ENCODE measurements at regions not wholly inside any gene's neighbourhood (a gene's known extent, or its start where the extent isn't known, plus 50 kb on each side); places are given as distances from the start of the nearest gene placed in this dataset.

DNA sequence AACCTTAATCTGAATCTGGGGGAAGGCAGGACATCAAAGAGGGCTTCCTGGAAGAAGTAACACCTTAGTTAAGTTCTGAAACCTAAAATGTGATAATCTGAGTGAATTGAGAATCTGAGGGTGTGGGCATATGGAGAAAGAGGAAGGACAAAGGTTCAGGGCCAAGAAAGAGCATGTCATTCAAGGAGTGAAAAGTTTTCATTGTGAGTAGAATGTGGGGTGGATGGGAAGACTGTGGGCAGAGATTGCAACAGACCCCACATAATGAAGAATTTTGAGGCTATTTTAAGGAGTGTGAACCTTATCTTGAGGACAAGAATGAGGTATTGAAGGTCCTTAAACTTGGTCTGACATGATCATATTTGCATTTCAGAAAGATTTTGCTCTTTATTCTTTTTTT lies 227.2 kb downstream of the PTGER3 start:
- H3K4me1 ChIP-seq (ENCODE audit: control insufficient read depth in 2 of 3, insufficient read depth in 2 of 3, low read depth in 1 of 3, low read length in 3 of 3): no peaks in the 10 kb centered on the region
- TF ChIP-seq, protein P1, sequence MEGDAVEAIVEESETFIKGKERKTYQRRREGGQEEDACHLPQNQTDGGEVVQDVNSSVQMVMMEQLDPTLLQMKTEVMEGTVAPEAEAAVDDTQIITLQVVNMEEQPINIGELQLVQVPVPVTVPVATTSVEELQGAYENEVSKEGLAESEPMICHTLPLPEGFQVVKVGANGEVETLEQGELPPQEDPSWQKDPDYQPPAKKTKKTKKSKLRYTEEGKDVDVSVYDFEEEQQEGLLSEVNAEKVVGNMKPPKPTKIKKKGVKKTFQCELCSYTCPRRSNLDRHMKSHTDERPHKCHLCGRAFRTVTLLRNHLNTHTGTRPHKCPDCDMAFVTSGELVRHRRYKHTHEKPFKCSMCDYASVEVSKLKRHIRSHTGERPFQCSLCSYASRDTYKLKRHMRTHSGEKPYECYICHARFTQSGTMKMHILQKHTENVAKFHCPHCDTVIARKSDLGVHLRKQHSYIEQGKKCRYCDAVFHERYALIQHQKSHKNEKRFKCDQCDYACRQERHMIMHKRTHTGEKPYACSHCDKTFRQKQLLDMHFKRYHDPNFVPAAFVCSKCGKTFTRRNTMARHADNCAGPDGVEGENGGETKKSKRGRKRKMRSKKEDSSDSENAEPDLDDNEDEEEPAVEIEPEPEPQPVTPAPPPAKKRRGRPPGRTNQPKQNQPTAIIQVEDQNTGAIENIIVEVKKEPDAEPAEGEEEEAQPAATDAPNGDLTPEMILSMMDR (IDR thresholded peaks at IDR 0.05; ENCODE audit: borderline replicate concordance, extremely low read depth, insufficient read depth): no peak
- H3K27ac ChIP-seq (ENCODE audit: low read depth in 2 of 2, low read length in 2 of 2): no peak overlapping the region
- intact Hi-C loops (cut with DNase I): no loop called here
- no peaks in the 10 kb centered on the region for H3K9me3 ChIP-seq (ENCODE audit: control insufficient read depth in 2 of 3, insufficient read depth in 1 of 3, low read length in 3 of 3)
- H3K36me3 ChIP-seq (ENCODE audit: control insufficient read depth in 2 of 3, insufficient read depth in 3 of 3, low read length in 3 of 3): no peaks in the 10 kb centered on the region
- no peak for DNase-seq
- H3K4me3 ChIP-seq (ENCODE audit: low read length in 3 of 3): no peak overlapping the region
- no peaks in the 10 kb centered on the region for H3K27me3 ChIP-seq (ENCODE audit: control insufficient read depth, insufficient read depth, low read length)
- no peak overlapping the region for H3K9ac ChIP-seq (ENCODE audit: low read length in 3 of 3)
- no peak for FAIRE-seq

DNA sequence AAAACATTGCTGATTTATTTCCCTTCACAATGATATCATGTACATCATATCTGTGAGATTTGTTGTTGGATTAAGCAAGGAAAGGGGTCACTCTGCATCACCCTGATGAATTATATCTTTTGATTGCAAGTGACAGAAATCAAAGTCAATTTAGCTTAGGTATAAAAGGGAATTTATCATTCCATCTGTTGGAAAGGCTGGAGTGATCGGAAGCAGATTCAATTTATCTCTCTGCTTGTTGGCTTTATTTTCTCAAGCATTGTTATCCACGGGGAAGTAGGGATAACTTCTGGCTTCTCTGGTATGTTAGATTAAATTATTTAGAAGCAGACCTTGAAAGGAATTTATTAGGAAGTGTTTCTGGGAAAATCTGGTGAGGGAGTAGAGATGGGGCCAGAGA lies 226.6 kb downstream of the PTGER3 start:
- Histone ChIP-seq H3K27me3 (ENCODE audit: control insufficient read depth, insufficient read depth, low read length) (no peaks in the 10 kb centered on the region), H3K36me3 (ENCODE audit: control insufficient read depth in 2 of 3, insufficient read depth in 3 of 3, low read length in 3 of 3) (no peaks in the 10 kb centered on the region), H3K4me3 (ENCODE audit: low read length in 3 of 3) (no peak overlapping the region), H3K4me1 (ENCODE audit: control insufficient read depth in 2 of 3, insufficient read depth in 2 of 3, low read depth in 1 of 3, low read length in 3 of 3) (no peaks in the 10 kb centered on the region), H3K27ac (ENCODE audit: low read depth in 2 of 2, low read length in 2 of 2) (no peak overlapping the region), H3K9me3 (ENCODE audit: control insufficient read depth in 2 of 3, insufficient read depth in 1 of 3, low read length in 3 of 3) (no peaks in the 10 kb centered on the region), H3K9ac (ENCODE audit: low read length in 3 of 3) (no peak overlapping the region)
- DNase-seq (no peak), FAIRE-seq (no peak)
- TF ChIP-seq, protein P1 (IDR thresholded peaks at IDR 0.05; ENCODE audit: borderline replicate concordance, extremely low read depth, insufficient read depth): no peak
- intact Hi-C loops (cut with DNase I): no loop called here

DNA sequence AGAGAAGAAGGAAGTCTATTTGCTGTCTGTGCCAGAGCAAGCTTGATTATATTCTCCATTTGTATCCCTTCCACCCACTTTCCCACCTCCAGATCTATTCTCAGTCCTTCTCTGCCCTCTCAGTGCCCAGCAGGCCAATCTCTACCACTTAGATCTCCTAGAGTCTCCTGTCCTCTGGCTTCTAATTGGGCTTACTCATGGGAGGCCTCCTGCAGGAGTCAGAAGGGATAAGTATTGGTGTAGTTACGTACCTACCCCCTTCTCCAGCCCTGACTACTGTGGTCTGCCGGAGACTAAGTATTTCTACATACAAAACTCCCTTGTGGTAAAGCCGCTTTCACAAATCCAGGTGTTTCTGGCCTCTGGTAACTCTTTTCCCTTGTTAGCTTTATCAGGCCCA lies 221.2 kb downstream of the PTGER3 start:
- TF ChIP-seq, protein P1 (IDR thresholded peaks at IDR 0.05; ENCODE audit: borderline replicate concordance, extremely low read depth, insufficient read depth): no peak
- no peaks in the 10 kb centered on the region for H3K36me3 ChIP-seq (ENCODE audit: control insufficient read depth in 2 of 3, insufficient read depth in 3 of 3, low read length in 3 of 3)
- no peak overlapping the region for H3K9ac ChIP-seq (ENCODE audit: low read length in 3 of 3)
- H3K27me3 ChIP-seq (ENCODE audit: control insufficient read depth, insufficient read depth, low read length): no peaks in the 10 kb centered on the region
- DNase-seq (no peak), FAIRE-seq (no peak)
- no peaks in the 10 kb centered on the region for H3K9me3 ChIP-seq (ENCODE audit: control insufficient read depth in 2 of 3, insufficient read depth in 1 of 3, low read length in 3 of 3)
- intact Hi-C loops (cut with DNase I): no loop called here
- no peak overlapping the region for H3K27ac ChIP-seq (ENCODE audit: low read depth in 2 of 2, low read length in 2 of 2)
- H3K4me1 ChIP-seq (ENCODE audit: control insufficient read depth in 2 of 3, insufficient read depth in 2 of 3, low read depth in 1 of 3, low read length in 3 of 3): no peaks in the 10 kb centered on the region
- H3K4me3 ChIP-seq (ENCODE audit: low read length in 3 of 3): no peak overlapping the region

DNA sequence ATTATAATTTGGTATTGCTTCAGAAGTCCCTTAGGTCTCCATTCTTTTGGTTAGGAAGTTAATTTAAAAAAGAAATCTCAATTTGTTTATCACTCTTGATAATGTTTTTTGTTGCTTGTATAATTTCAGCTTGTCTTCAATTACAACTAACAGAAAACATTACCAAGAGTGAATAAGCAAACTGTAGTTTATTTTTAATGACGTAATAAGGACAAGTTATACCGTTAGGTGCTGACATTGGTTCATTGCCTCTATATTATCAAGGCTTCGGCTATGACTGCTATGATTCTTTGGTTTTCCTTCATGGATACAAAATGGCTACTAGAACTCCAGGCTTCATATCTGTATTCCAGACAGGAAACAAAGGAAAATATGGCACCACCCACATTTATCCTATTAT lies 220.6 kb downstream of the PTGER3 start:
- intact Hi-C loops (cut with DNase I): no loop called here
- no peaks in the 10 kb centered on the region for H3K36me3 ChIP-seq (ENCODE audit: control insufficient read depth in 2 of 3, insufficient read depth in 3 of 3, low read length in 3 of 3)
- TF ChIP-seq, protein P1 (IDR thresholded peaks at IDR 0.05; ENCODE audit: borderline replicate concordance, extremely low read depth, insufficient read depth): no peak
- no peak overlapping the region for H3K9ac ChIP-seq (ENCODE audit: low read length in 3 of 3)
- no peak for FAIRE-seq
- no peaks in the 10 kb centered on the region for H3K9me3 ChIP-seq (ENCODE audit: control insufficient read depth in 2 of 3, insufficient read depth in 1 of 3, low read length in 3 of 3)
- no peaks in the 10 kb centered on the region for H3K27me3 ChIP-seq (ENCODE audit: control insufficient read depth, insufficient read depth, low read length)
- H3K4me1 ChIP-seq (ENCODE audit: control insufficient read depth in 2 of 3, insufficient read depth in 2 of 3, low read depth in 1 of 3, low read length in 3 of 3): no peaks in the 10 kb centered on the region
- DNase-seq: no peak
- H3K4me3 ChIP-seq (ENCODE audit: low read length in 3 of 3): no peak overlapping the region
- H3K27ac ChIP-seq (ENCODE audit: low read depth in 2 of 2, low read length in 2 of 2): no peak overlapping the region

Data from kidney (tissue), 13 donors.